OCI-M2 (cell line): ENCODE measurements at regions not wholly inside any gene's neighbourhood (a gene's known extent, or its start where the extent isn't known, plus 50 kb on each side); places are given as distances from the start of the nearest gene placed in this dataset.
"Not testable (repeated sequence)": the region's sequence is repeated elsewhere in the genome, so short reads cannot be mapped to it uniquely, and the experiment has no call there.

ENCODE experiments used
- DNase-seq: peaks from one replicate; lab custom pipeline; 2025; ENCODE audit not compliant: unreplicated experiment; lab: John Stamatoyannopoulos, UW

- no peak for DNase-seq
Measured at GRCh38 chr13:79933389-79933788, 407.5 kb downstream of the SPRY2 start.

- no peak for DNase-seq
Measured at GRCh38 chr13:79932556-79932955, 408.4 kb downstream of the SPRY2 start.

DNA sequence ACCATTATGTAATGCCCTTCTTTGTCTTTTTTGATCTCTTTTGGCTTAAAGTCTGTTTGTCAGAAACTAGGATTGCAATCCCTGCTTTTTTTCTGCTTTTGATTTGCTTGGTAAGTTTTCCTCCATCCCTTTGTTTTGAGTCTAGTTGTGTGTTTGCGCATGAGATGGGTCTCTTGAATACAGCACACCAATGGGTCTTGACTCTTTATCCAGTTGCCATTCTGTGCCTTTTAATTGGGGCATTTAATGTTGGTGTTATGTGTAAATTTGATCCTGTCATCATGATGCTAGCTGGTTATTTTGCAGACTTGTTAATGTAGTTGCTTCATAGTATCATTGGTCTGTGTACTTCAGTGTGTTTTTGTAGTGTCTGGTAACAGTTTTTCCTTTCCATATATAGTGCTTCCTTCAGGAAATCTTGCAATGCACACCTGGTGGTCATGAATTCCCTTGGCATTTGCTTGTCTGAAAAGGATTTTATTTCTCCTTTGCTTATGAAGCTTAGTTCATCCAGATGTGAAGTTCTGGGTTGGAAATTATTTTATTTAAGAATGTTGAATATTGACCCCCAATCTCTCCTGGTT lies 416.9 kb downstream of the SPRY2 start:
- DNase-seq: not testable (repeated sequence)

GRCh38 chr13:79919091-79919490 lies 421.8 kb downstream of the SPRY2 start:
- no peak for DNase-seq

GRCh38 chr13:79918620-79919019 lies 422.3 kb downstream of the SPRY2 start:
- no peak for DNase-seq

DNA sequence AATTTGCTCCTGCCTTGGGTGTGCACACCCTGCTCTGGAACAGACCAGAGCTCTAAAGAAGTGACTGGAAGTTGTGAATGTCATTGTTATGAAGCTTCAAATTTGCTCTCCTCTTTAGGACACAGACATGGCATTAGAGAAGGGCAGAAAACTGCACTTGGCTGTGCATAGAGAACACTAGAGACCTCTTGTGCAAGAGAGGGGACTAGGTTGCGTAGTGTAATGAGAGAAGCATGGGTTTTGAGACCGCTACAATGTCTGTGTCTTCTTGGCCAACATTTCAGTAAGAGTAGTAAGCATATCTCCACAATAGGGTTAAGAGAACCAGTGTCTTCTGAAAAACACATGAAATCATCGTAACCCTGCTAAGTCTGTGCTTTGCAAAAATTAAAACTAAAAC lies 423.3 kb downstream of the SPRY2 start:
- no peak for DNase-seq

- DNase-seq: no peak
Measured at GRCh38 chr13:79915114-79915811, 425.7 kb downstream of the SPRY2 start.

DNA sequence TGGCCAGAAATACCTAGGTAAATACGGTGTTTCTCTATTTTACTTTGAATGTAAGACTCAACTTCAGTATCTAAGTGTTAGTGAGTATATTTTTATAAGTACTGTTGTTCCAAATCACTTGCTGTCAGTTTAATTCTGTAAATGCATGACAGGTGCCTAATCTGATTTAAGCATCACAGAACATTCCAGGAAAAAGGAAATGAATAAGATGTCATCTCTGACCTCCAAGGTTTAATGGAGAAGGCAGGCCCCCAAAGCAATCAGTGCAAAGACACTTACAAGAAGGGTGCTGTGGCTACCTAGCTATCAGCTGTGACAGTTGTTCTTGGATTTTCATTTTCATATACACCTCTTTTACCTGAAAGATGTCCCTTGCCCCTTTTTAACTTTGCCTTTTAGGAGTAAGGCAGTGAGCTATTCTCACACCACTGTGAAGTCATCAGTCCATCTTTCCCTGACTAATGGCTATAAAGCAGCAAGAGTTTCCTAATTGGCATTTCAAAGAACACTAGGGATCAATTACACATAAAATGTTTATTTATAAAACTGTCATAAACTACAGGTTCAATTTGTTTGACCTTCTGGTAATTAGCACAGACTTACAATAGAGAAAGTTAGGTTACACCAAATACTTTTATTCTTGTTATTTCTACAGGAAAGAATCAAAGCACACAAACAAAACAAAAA lies 427.6 kb downstream of the SPRY2 start:
- no peak for DNase-seq

DNA sequence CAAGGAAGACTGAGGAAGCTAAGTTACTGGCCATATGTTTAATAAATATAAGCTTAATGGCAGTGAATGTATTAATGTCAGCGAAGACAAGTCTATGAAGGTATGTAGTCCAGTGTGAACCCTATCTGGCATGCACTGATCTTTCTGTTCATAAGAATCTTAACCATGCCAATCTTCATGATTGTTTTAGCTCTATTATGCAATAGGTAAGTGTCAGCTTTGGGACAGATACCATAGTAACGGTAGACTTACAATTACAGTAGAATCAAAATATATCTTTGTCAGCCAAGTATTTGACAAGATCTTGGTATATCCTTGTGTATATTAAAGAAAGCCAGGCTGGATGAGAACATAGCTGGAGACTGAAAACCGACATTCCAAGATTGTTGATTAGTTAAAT lies 428.5 kb downstream of the SPRY2 start:
- DNase-seq: no peak

DNA sequence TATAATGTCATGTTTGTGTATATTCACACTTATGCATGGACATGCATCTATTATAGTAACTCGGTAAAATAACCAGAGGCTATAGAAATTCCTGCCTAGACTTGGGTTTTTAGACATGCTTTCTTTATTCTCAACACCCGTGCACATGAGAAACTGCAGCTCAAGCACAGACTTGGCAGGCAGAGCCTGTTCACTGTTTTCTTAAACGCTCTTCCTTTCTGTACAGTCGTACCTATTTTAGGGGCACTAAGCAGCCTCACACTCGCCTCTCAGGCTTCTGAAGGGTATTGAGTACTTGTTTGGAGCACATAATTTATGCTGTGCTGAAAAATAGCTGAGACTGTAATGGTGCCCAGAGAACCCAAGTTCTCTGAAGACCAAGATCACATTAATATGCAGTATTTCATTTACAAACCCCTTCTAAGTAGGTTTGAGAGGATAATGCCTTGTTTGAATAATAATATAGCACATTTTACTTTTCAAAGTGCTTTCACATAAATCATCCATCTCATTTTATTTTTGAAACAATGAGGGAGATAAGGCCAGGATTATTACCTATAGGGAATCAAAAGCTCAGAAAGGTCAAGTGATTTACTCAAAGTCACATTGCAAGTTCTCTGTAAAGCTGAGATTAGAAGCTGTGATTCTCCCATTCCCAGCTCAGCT lies 429.9 kb downstream of the SPRY2 start:
- DNase-seq: no peak

- no peak for DNase-seq
Measured at GRCh38 chr13:79909644-79910043, 428.7 kb downstream of the NDFIP2 start.

DNA sequence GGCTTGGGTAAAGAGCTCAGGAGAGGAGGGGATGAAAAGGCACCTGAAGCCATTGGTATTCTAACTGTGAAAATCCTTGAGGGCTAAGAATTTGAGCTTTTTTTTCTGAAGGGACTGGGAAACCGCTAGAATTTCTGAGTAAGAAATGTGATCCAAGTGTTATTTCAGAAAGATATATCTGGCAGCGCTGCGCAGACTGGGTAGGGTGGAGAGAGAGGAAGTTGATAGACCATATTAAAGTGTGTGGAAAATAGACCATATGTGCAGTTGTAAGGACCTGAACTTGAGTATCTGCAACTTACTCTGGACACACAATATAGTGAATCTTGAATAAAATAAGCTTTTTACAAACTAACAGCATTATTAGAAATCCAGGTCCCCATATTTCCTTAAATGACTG lies 427.4 kb downstream of the NDFIP2 start:
- no peak for DNase-seq

GRCh38 chr13:79907527-79907926 lies 426.6 kb downstream of the NDFIP2 start:
- no peak for DNase-seq

DNA sequence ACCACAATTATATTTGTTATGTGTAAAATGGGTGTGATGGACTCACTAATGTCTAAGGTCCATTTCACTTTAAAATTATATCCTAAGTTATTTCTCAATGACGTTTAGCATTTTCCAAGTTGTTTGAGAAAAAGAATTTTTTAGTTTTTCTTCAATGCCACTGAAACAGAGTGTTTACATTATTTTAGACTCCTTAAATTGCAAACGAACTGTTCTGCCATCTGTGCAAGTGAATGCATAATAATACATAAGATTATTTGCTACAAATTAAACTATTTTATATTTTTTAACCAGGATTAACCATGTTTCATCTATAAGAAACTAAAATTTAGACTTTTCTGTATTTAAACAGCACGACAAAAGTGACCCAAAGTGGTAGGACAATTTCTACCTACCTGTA lies 425.4 kb downstream of the NDFIP2 start:
- no peak for DNase-seq

DNA sequence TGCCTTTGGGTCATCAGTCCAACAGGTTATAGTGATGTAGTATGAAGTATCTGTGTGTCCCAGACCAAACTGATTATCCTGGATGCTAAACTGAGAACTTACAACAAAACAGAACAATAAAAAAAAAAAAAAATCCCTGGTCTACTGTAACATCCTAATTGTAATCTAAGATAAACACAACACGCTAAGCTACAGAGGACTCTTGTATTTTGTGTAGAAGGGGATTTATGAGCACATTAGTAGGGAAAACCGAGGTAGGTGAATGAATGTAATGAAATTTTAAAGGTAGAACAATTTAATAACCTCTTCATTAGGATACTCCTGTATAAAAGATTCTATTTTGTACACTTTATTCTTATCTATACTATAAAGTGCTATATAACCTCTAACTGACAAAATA lies 424.1 kb downstream of the NDFIP2 start:
- no peak for DNase-seq

GRCh38 chr13:79904581-79904980 lies 423.6 kb downstream of the NDFIP2 start:
- DNase-seq: no peak

DNA sequence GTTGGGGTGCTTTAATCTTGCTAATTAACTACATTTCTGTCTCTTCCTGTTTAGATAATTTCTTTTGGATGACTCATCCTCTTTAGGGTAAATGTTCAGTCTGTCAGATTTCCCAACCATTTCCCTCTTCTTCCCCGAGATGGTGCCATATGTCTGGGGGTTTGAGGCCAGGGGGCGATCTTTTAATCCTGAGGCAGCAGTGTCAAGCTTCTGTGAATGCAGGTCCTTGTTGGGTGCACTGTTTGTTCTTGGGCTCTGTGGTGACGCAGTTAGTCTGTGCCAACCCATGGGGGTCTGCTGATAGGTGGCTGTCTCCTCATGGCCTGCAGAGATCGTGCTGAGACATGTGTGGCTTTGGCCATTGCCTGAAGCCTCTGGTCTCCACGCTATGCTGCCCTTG lies 420.4 kb downstream of the NDFIP2 start:
- DNase-seq: no peak

- DNase-seq: no peak
Measured at GRCh38 chr13:79900356-79900755, 419.4 kb downstream of the NDFIP2 start.

GRCh38 chr13:79898996-79899395 lies 418.0 kb downstream of the NDFIP2 start:
- no peak for DNase-seq

GRCh38 chr13:79898202-79898826 lies 417.4 kb downstream of the NDFIP2 start:
- DNase-seq: no peak

DNA sequence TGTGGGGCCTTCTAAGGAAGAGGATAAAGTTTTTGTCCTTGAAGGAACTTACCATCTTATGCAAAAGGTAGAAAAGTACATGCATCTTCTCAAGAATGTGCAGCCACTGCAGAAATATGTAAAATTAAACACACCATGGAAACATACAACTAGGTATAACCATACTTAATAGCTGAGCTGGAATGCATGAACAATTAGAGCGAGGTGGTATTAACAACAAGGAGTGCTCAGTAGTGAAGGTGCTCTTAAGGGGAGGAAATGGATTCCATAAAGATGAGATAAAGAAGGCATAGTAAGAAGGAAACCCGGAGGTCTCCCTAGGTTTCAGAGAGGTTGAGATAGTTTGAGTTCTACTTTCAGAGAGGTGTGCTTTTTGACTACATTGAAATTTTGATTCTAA lies 415.9 kb downstream of the NDFIP2 start:
- DNase-seq: no peak
